ENCODE measurements at regions not wholly inside any gene's neighbourhood (a gene's known extent, or its start where the extent isn't known, plus 50 kb on each side); places are given as distances from the start of the nearest gene placed in this dataset.

GRCh38 chr2:185044323-185044874, 446.1 kb downstream of the ZNF804A start:
- Histone ChIP-seq H3K27ac (no peak overlapping the region), H3K9me3 (peaks cover 0 to 51% of the 10 kb centered on the region in 2 donors), H3K4me1 (no peaks in the 10 kb centered on the region), H3K4me3 (no peak overlapping the region), H3K36me3 (no peaks in the 10 kb centered on the region), H3K27me3 (no peaks in the 10 kb centered on the region)
- intact Hi-C loops (cut with DNase I) = no loop called here
- peak in 1 of 4 donors; percentile 13 for DNase-seq
- ATAC-seq = no peak
- no peak for TF ChIP-seq CTCF (IDR thresholded peaks at IDR 0.05)

- Histone ChIP-seq H3K4me1 (no peaks in the 10 kb centered on the region), H3K27me3 (no peaks in the 10 kb centered on the region), H3K36me3 (no peaks in the 10 kb centered on the region), H3K9me3 (peaks cover 0 to 11% of the 10 kb centered on the region in 2 donors), H3K4me3 (no peak overlapping the region), H3K27ac (no peak overlapping the region)
- intact Hi-C loops (cut with DNase I) = no loop called here
- no peak for TF ChIP-seq CTCF (IDR thresholded peaks at IDR 0.05)
- DNase-seq (no peak), ATAC-seq (no peak)
These were observed 452.5 kb downstream of the ZNF804A start for GRCh38 chr2:185050804-185051203.

GRCh38 chr2:185063761-185064160, 465.4 kb downstream of the ZNF804A start:
- H3K9me3 ChIP-seq = peaks cover 0 to 11% of the 10 kb centered on the region in 2 donors
- DNase-seq = no peak
- no peak for TF ChIP-seq CTCF (IDR thresholded peaks at IDR 0.05)
- no peaks in the 10 kb centered on the region for H3K36me3 ChIP-seq
- no peak overlapping the region for H3K4me3 ChIP-seq
- intact Hi-C loops (cut with DNase I) = no loop called here
- no peak overlapping the region for H3K27ac ChIP-seq
- no peak for ATAC-seq
- no peaks in the 10 kb centered on the region for H3K27me3 ChIP-seq
- no peaks in the 10 kb centered on the region for H3K4me1 ChIP-seq

GRCh38 chr2:185066128-185066527, 467.8 kb downstream of the ZNF804A start:
- H3K36me3 ChIP-seq = no peaks in the 10 kb centered on the region
- H3K27ac ChIP-seq = no peak overlapping the region
- DNase-seq = no peak
- intact Hi-C loops (cut with DNase I) = no loop called here
- no peaks in the 10 kb centered on the region for H3K4me1 ChIP-seq
- H3K27me3 ChIP-seq = no peaks in the 10 kb centered on the region
- no peak overlapping the region for H3K4me3 ChIP-seq
- H3K9me3 ChIP-seq = peaks cover 0 to 6% of the 10 kb centered on the region in 2 donors
- no peak for TF ChIP-seq CTCF (IDR thresholded peaks at IDR 0.05)
- no peak for ATAC-seq

- Histone ChIP-seq H3K9me3 (no peaks in the 10 kb centered on the region), H3K27ac (no peak overlapping the region), H3K4me3 (no peak overlapping the region), H3K27me3 (no peaks in the 10 kb centered on the region), H3K4me1 (no peaks in the 10 kb centered on the region), H3K36me3 (no peaks in the 10 kb centered on the region)
- intact Hi-C loops (cut with DNase I) = no loop called here
- ATAC-seq (no peak), DNase-seq (no peak)
- TF ChIP-seq CTCF (IDR thresholded peaks at IDR 0.05) = no peak
These were observed 470.8 kb downstream of the ZNF804A start for GRCh38 chr2:185069107-185069506.

All from left lung (tissue), 4 donors.